ENCODE measurements at regions not wholly inside any gene's neighbourhood (a gene's known extent, or its start where the extent isn't known, plus 50 kb on each side); places are given as distances from the start of the nearest gene placed in this dataset.
A peak's percentile ranks its signal among the peaks of the same experiment; 100 is the strongest.

GRCh38 chr12:22866406-22866805, 241.4 kb downstream of the ETNK1 start:
- Histone ChIP-seq H3K14ac (replicated peaks; ENCODE audit: low read depth, low read length) (no peak overlapping the region), H2BK5ac (ENCODE audit: low read depth, low read length, poor library complexity, severe bottlenecking) (no peak overlapping the region), H3K23ac (ENCODE audit: low read depth, low read length) (no peak overlapping the region), H3K4me1 (ENCODE audit: control insufficient read depth, insufficient read depth, low read length) (no peaks in the 10 kb centered on the region), H2AFZ (replicated peaks; ENCODE audit: low read length, poor library complexity) (no peak overlapping the region), H3K18ac (ENCODE audit: low read depth, low read length) (no peak overlapping the region), H3K9ac (ENCODE audit: low read depth, low read length) (no peak overlapping the region), H3K27ac (ENCODE audit: insufficient read depth, low read length) (no peak overlapping the region), H2BK15ac (ENCODE audit: low read depth, low read length) (no peak overlapping the region), H3K79me1 (ENCODE audit: low read depth in 1 of 2, low read length in 2 of 2) (no peaks in the 10 kb centered on the region), H3K9me1 (ENCODE audit: insufficient read depth, low read length) (no peaks in the 10 kb centered on the region), H4K91ac (ENCODE audit: insufficient read depth, low read depth, low read length) (no peak overlapping the region), H2AK5ac (ENCODE audit: low read depth, low read length) (no peak overlapping the region), H3K4me3 (ENCODE audit: insufficient read depth, low read depth, low read length) (no peak overlapping the region), H4K20me1 (ENCODE audit: insufficient read depth, low read length) (no peaks in the 10 kb centered on the region), H3K27me3 (ENCODE audit: control insufficient read depth, insufficient read depth, low read length) (peaks cover 7% of the 10 kb centered on the region), H3K4me2 (ENCODE audit: low read depth, low read length) (no peak overlapping the region), H4K5ac (ENCODE audit: low read depth, low read length) (no peak overlapping the region), H3K36me3 (ENCODE audit: control insufficient read depth, insufficient read depth, low read length) (no peaks in the 10 kb centered on the region), H3K9me3 (ENCODE audit: control insufficient read depth, insufficient read depth, low read length) (no peaks in the 10 kb centered on the region), H2AK9ac (replicated peaks; ENCODE audit: low read depth, low read length, poor library complexity) (no peak overlapping the region), H2BK20ac (ENCODE audit: low read depth, low read length) (no peak overlapping the region), H3K4ac (ENCODE audit: low read depth, low read length) (no peak overlapping the region), H3K56ac (ENCODE audit: extremely low read depth, insufficient read depth, low read length) (no peak overlapping the region), H2BK120ac (ENCODE audit: low read depth, low read length) (no peak overlapping the region), H4K8ac (ENCODE audit: low read depth in 2 of 2, low read length in 2 of 2) (no peak overlapping the region)
- dilution Hi-C loops (cut with HindIII; ENCODE audit: low sequenced_read_pairs, unreplicated experiment) (no loop called here), intact Hi-C loops (cut with micrococcal nuclease) (no loop called here), in situ Hi-C loops (cut with MboI; ENCODE audit: low sequenced_read_pairs) (loop anchor here (10.0 to 25.0 kb wide), 2 partner anchors 188 to 1921 kb away; no protein-coding TSS in a partner anchor)
- DNase-seq: peak; percentile 12
- CTCF ChIA-PET: no interaction called here
- POLR2A ChIA-PET (ENCODE audit: unreplicated experiment): no interaction called here
- WGBS, 2 experiments (ENCODE audit: extremely low coverage in 2 of 2, insufficient read length in 1 of 2): no CpG with 5 or more reads among the region's 1 CpG
- ATAC-seq (ENCODE audit: low read depth): no peak
- BruUV-seq (replicated peaks): no TSS peak
- TF ChIP-seq, protein P1, sequence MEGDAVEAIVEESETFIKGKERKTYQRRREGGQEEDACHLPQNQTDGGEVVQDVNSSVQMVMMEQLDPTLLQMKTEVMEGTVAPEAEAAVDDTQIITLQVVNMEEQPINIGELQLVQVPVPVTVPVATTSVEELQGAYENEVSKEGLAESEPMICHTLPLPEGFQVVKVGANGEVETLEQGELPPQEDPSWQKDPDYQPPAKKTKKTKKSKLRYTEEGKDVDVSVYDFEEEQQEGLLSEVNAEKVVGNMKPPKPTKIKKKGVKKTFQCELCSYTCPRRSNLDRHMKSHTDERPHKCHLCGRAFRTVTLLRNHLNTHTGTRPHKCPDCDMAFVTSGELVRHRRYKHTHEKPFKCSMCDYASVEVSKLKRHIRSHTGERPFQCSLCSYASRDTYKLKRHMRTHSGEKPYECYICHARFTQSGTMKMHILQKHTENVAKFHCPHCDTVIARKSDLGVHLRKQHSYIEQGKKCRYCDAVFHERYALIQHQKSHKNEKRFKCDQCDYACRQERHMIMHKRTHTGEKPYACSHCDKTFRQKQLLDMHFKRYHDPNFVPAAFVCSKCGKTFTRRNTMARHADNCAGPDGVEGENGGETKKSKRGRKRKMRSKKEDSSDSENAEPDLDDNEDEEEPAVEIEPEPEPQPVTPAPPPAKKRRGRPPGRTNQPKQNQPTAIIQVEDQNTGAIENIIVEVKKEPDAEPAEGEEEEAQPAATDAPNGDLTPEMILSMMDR (conservative IDR thresholded peaks at IDR 0.05; ENCODE audit: low read depth, low read length): no peak
- no peak for TF ChIP-seq RCOR1 (IDR thresholded peaks at IDR 0.05; ENCODE audit: insufficient replicate concordance, low read length)
- no peak for TF ChIP-seq FOS (IDR thresholded peaks at IDR 0.05; ENCODE audit: low read depth, low read length)
- TF ChIP-seq SMC3 (IDR thresholded peaks at IDR 0.05; ENCODE audit: low read depth, low read length): no peak
- no peak for TF ChIP-seq ELK1 (IDR thresholded peaks at IDR 0.05; ENCODE audit: borderline replicate concordance, low read depth, low read length)
- no peak for TF ChIP-seq RFX5 (IDR thresholded peaks at IDR 0.05; ENCODE audit: low read depth, low read length)
- TF ChIP-seq CEBPB (IDR thresholded peaks at IDR 0.05; ENCODE audit: low read depth, low read length): no peak
- TF ChIP-seq POLR2A (IDR thresholded peaks at IDR 0.05; ENCODE audit: low read depth, low read length): no peak
- TF ChIP-seq MAFK (IDR thresholded peaks at IDR 0.05; ENCODE audit: low read depth, low read length): no peak
- no peak for TF ChIP-seq CHD1 (IDR thresholded peaks at IDR 0.05; ENCODE audit: low read depth, low read length)
- no peak for TF ChIP-seq MXI1 (IDR thresholded peaks at IDR 0.05; ENCODE audit: borderline replicate concordance, low read depth, low read length)
- no peak for TF ChIP-seq MAZ (IDR thresholded peaks at IDR 0.05; ENCODE audit: borderline replicate concordance, low read depth, low read length)
- TF ChIP-seq NFE2L2 (IDR thresholded peaks at IDR 0.05; ENCODE audit: low read depth, low read length): no peak
- no peak for TF ChIP-seq RAD21 (IDR thresholded peaks at IDR 0.05; ENCODE audit: low read length)
- no peak for TF ChIP-seq USF2 (IDR thresholded peaks at IDR 0.05; ENCODE audit: low read depth, low read length)
- TF ChIP-seq BHLHE40 (IDR thresholded peaks at IDR 0.05; ENCODE audit: low read depth, low read length): no peak
